Amniotic stem cell (primary cell): ENCODE measurements at regions not wholly inside any gene's neighbourhood (a gene's known extent, or its start where the extent isn't known, plus 50 kb on each side); places are given as distances from the start of the nearest gene placed in this dataset.

Source experiments
- DNase-seq: peaks from one replicate; lab custom pipeline; 2025; lab: John Stamatoyannopoulos, UW

GRCh38 chr18:24530630-24531111 lies 70.2 kb downstream of the HRH4 start:
- no peak for DNase-seq

GRCh38 chr18:24534271-24534670 lies 73.8 kb downstream of the HRH4 start:
- DNase-seq = no peak

GRCh38 chr18:24534737-24535136 lies 74.3 kb downstream of the HRH4 start:
- DNase-seq = no peak

- DNase-seq = no peak
Measured at GRCh38 chr18:24535527-24536295, 75.3 kb downstream of the HRH4 start.

GRCh38 chr18:24536326-24536725 lies 75.9 kb downstream of the HRH4 start:
- no peak for DNase-seq

GRCh38 chr18:24536834-24537233 lies 76.4 kb downstream of the HRH4 start:
- DNase-seq = no peak

GRCh38 chr18:24538414-24539264 lies 78.2 kb downstream of the HRH4 start:
- DNase-seq = no peak

- no peak for DNase-seq
Measured at GRCh38 chr18:24539866-24540617, 79.6 kb downstream of the HRH4 start.

- no peak for DNase-seq
Measured at GRCh38 chr18:24540896-24541295, 80.5 kb downstream of the HRH4 start.

- DNase-seq = no peak
Measured at GRCh38 chr18:24543086-24543794, 82.8 kb downstream of the HRH4 start.

GRCh38 chr18:24543795-24544498 lies 83.5 kb downstream of the HRH4 start:
- DNase-seq = no peak

- no peak for DNase-seq
Measured at GRCh38 chr18:24544949-24545348, 84.5 kb downstream of the HRH4 start.

GRCh38 chr18:24545651-24546050 lies 85.2 kb downstream of the HRH4 start:
- no peak for DNase-seq

- DNase-seq = no peak
Measured at GRCh38 chr18:24546307-24546706, 85.9 kb downstream of the HRH4 start.

GRCh38 chr18:24548583-24548982 lies 88.1 kb downstream of the HRH4 start:
- DNase-seq = no peak

GRCh38 chr18:24552218-24552617 lies 91.8 kb downstream of the HRH4 start:
- no peak for DNase-seq

- DNase-seq = no peak
Measured at GRCh38 chr18:24553571-24554285, 93.3 kb downstream of the HRH4 start.

GRCh38 chr18:24558403-24558802 lies 98.0 kb downstream of the HRH4 start:
- no peak for DNase-seq

- no peak for DNase-seq
Measured at GRCh38 chr18:24559526-24559925, 99.1 kb downstream of the HRH4 start.

GRCh38 chr18:24560511-24560981 lies 100.1 kb downstream of the HRH4 start:
- DNase-seq = no peak
